ENCODE measurements at regions not wholly inside any gene's neighbourhood (a gene's known extent, or its start where the extent isn't known, plus 50 kb on each side); places are given as distances from the start of the nearest gene placed in this dataset.

DNA sequence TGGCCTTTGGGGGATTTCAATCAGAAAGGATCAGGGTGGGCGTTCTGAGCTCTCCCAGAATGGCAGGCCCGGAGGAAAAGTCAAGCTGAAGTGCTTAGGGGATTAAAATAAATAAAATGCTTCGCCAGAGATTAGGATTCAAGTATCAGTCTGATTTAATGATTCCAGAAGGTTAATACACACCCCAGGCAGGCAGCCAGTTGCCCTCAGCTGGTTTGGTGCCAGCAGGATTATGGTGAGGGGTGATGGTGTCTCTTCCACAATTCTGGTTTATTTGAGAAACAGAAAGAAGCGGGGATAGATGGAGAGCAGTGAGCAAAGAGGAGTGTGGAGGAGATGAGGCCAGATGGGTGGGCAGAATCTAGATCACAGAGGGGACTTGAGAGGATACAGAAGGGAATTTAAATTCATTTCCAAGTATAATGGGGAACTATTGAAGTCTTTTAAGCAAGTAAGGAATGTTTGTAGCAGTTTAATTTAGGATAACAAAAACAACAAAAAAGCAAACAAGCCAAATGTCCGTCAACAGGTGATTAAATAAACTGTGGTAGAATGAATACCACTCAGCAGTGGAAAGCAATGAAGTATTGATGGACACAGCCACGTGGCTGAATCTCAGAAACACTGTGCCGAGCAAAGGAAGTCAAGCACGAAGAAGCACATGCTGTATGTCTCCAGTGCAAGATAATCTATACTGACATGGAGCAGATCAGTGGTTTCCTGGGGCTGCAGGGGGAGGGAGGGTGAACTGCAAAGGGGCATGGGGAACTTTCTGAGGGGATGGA lies 297.7 kb downstream of the MSX2 start:
- TF ChIP-seq, protein P1, sequence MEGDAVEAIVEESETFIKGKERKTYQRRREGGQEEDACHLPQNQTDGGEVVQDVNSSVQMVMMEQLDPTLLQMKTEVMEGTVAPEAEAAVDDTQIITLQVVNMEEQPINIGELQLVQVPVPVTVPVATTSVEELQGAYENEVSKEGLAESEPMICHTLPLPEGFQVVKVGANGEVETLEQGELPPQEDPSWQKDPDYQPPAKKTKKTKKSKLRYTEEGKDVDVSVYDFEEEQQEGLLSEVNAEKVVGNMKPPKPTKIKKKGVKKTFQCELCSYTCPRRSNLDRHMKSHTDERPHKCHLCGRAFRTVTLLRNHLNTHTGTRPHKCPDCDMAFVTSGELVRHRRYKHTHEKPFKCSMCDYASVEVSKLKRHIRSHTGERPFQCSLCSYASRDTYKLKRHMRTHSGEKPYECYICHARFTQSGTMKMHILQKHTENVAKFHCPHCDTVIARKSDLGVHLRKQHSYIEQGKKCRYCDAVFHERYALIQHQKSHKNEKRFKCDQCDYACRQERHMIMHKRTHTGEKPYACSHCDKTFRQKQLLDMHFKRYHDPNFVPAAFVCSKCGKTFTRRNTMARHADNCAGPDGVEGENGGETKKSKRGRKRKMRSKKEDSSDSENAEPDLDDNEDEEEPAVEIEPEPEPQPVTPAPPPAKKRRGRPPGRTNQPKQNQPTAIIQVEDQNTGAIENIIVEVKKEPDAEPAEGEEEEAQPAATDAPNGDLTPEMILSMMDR (IDR thresholded peaks at IDR 0.05), result no peak
- TF ChIP-seq POLR2A (IDR thresholded peaks at IDR 0.05), result no peak

DNA sequence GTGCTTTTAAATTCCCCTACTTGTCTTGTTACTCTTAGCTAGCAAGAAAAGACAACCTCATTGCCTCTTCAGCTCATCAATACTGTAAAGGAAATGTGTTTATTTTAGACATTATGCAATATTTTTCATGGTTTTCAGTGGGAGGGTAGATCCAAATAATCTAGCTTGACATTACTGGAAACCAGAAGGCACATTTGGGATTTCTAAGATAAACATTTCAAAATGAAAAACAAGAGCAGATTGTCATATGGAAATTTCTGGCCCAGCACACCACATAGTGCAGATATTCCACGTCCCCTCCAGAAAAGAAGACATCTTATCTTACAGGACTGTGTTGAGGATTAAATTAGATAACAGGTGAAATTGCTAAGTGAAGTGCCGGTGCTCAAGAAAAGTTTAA lies 296.9 kb downstream of the MSX2 start:
- Histone ChIP-seq H3K4me3 (no peak overlapping the region), H3K4me1 (no peaks in the 10 kb centered on the region), H3K27me3 (no peaks in the 10 kb centered on the region), H3K9me3 (no peaks in the 10 kb centered on the region), H3K27ac (no peak overlapping the region), H3K36me3 (no peaks in the 10 kb centered on the region)
- DNase-seq, result no peak
- TF ChIP-seq, protein P1 (IDR thresholded peaks at IDR 0.05), result no peak
- no peak for TF ChIP-seq POLR2A (IDR thresholded peaks at IDR 0.05)

More for the DNA sequence above, 297.7 kb downstream of the MSX2 start:
- H3K27ac ChIP-seq, result no peak overlapping the region
- H3K9me3 ChIP-seq, result no peaks in the 10 kb centered on the region
- DNase-seq, result no peak
- no peak overlapping the region for H3K4me3 ChIP-seq
- no peaks in the 10 kb centered on the region for H3K4me1 ChIP-seq
- H3K36me3 ChIP-seq, result no peaks in the 10 kb centered on the region
- no peaks in the 10 kb centered on the region for H3K27me3 ChIP-seq

DNA sequence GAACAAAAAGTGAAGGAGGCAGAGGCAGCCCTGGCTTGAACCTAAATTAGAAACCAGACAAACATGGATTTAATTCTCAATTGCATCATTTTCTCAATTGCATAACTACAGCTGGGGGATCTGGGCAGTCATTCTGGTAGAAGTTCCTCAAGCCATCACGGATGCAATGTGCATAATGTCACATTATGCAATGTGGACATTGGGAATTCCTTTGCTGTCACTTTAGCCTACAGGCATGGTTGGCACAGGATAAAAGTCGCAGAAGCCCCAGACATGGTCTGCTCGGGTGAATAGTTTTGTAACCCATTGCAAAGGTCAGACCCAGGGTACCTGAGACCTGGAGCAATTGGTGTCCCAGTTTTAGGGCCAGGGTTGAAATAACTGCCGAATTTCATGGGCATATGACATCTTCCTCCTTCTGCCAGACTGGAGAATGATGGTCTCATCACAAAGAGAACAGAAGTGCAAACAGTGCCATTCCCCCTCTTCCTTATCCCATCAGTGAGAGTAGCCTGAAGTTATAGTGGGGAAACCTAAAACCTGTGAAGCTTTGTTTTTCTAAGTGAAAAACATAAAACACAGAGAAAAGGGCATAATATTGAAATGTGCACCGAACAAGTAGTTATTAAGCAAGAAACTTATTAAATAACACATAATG lies 290.8 kb downstream of the MSX2 start:
- no peak for TF ChIP-seq POLR2A (IDR thresholded peaks at IDR 0.05)
- TF ChIP-seq, protein P1 (IDR thresholded peaks at IDR 0.05), result no peak
- H3K4me3 ChIP-seq, result no peak overlapping the region
- no peaks in the 10 kb centered on the region for H3K36me3 ChIP-seq
- H3K9me3 ChIP-seq, result no peaks in the 10 kb centered on the region
- H3K27me3 ChIP-seq, result no peaks in the 10 kb centered on the region
- no peak overlapping the region for H3K27ac ChIP-seq
- no peak for DNase-seq
- H3K4me1 ChIP-seq, result no peaks in the 10 kb centered on the region

DNA sequence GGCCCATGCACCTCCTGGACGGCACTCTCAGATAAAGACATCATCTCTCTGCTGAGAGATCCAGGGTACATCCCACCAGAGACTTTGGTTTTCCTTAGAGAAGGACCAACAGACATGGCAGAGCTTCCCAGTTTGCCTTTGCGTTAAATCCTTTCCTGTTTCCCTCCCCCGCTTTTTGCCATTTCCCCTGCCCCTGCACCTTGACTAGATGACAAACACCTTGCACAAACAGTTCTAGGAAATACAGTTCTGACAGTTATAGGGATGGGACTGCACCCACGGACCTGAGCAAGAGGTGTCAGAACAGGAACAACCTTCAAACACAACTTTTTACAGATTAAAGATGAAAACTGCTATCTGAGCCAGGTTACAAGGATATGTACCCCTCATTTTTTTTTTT lies 288.9 kb downstream of the MSX2 start:
- DNase-seq, result no peak
- Histone ChIP-seq H3K4me3 (no peak overlapping the region), H3K9me3 (no peaks in the 10 kb centered on the region), H3K4me1 (no peaks in the 10 kb centered on the region), H3K27me3 (no peaks in the 10 kb centered on the region), H3K36me3 (no peaks in the 10 kb centered on the region), H3K27ac (no peak overlapping the region)
- TF ChIP-seq, protein P1 (IDR thresholded peaks at IDR 0.05), result no peak
- no peak for TF ChIP-seq POLR2A (IDR thresholded peaks at IDR 0.05)

DNA sequence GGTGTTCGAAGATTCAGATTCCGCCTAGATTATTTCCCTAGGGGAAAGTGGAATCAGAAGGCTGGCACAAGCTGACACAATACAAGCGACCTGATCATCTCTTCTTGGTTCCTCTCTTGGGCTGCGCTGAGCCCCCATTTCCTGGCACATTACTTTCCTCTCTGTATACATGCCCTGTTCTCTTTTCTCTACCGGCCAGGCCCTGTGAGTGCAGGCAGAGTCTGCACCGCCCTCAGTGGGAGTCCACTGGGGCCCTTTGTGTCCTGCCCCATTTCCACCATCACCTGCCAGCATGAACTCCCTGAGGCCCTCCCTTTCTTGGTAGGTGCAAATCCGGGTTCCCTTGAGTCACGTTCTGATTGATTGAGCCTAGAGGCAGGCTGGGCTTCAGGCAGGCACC lies 287.9 kb downstream of the MSX2 start:
- TF ChIP-seq, protein P1 (IDR thresholded peaks at IDR 0.05), result no peak
- TF ChIP-seq POLR2A (IDR thresholded peaks at IDR 0.05), result no peak
- no peak for DNase-seq

More for the DNA sequence above, 287.9 kb downstream of the MSX2 start:
- Histone ChIP-seq H3K4me3 (no peak overlapping the region), H3K9me3 (no peaks in the 10 kb centered on the region), H3K36me3 (no peaks in the 10 kb centered on the region), H3K4me1 (no peaks in the 10 kb centered on the region), H3K27me3 (no peaks in the 10 kb centered on the region), H3K27ac (no peak overlapping the region)

All from Peyer's patch (tissue), 4 donors.